ENCODE measurements at regions not wholly inside any gene's neighbourhood (a gene's known extent, or its start where the extent isn't known, plus 50 kb on each side); places are given as distances from the start of the nearest gene placed in this dataset.
"Not testable (repeated sequence)": the region's sequence is repeated elsewhere in the genome, so short reads cannot be mapped to it uniquely, and the experiment has no call there.

DNA sequence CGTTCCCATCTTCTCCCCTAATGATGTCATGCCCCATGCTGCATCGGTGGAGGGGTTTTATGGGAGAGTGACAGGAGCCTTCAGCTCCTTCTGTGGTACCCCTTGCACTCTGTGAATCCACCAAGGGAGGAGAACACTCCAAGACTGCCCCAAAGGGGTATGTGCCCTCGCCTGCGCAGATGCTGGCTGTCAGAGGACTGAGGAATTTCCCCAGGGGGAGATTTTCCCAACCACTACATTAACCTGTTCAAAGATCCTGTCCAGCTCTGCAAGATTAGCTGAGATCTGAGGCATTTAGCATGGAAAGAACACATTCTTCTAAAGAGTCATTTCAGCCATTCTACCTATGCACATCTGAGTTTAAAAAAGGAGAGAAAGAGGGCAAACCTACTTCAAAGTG is 143.2 kb upstream of the ITGA6 start:
- intact Hi-C loops (cut with micrococcal nuclease) = loop anchor here (5.0 kb wide), 1 partner anchor 178 kb away; no protein-coding TSS in a partner anchor

DNA sequence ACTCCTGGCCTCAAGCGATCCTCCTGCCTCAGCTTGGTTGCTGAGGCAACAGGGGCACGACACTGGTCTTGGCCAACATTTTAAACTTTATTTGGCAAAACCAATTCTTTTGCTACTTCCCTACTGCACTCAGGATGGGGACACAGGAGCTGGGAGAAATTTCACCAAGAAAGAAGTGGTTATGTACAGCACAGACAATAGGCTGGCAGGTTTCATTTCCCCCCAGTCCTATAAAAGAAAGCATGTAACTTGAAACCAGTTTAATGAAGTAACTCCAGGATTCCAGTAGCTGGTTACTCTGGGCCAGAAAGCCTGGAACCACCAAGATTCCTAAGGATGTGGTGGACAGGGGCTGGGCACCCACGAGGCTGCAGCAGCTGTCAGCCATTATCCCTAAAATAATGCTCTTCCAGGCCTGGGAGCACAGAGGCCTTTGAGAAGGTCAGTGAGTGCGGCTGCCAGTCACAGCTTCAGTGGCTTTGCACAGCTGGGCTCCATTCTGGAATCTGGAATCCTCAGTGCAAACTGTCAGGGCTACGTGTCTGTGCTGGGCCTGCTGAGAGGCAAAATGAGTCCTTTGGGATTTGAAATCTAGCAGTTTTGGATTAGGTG is 142.3 kb upstream of the ITGA6 start:
- intact Hi-C loops (cut with micrococcal nuclease) = no loop called here

DNA sequence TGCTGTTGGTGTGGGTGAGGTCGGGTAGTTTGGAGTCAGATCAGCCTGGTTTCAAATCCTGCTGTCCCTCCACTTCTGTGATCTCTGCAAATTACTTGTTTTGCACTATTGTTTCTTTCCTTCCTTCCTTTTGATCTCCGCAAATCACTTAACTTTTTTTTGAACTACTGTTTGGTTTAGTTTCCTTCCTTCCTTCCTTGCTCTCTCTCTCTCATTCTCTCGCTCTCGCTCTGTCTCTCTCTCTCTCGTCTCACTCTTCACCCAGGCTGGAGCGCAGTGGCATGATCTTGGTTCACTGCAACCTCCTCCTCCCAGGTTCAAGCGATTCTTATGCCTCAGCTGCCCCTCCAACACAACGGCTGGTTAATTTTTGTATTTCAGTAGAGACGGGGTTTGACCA is 141.6 kb upstream of the ITGA6 start:
- intact Hi-C loops (cut with micrococcal nuclease) = no loop called here

DNA sequence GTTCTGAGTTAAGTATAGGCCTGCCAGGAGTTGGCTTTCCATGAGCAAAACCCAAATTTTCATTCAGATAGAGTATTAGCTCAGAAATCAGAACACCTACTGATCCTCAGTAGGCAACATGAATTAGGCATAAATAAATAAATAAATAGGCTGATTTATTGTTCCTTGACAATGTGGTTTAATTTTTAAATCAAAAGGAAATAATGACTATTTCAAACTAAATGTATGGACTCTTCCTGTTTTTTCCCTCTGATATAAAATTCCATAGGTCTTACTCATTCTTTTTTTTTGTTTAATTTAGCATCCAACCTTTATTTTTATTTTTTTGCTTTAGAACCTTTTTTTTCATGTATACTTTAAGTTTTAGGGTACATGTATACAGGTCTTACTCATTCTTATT is 140.2 kb upstream of the ITGA6 start:
- intact Hi-C loops (cut with micrococcal nuclease) = no loop called here

DNA sequence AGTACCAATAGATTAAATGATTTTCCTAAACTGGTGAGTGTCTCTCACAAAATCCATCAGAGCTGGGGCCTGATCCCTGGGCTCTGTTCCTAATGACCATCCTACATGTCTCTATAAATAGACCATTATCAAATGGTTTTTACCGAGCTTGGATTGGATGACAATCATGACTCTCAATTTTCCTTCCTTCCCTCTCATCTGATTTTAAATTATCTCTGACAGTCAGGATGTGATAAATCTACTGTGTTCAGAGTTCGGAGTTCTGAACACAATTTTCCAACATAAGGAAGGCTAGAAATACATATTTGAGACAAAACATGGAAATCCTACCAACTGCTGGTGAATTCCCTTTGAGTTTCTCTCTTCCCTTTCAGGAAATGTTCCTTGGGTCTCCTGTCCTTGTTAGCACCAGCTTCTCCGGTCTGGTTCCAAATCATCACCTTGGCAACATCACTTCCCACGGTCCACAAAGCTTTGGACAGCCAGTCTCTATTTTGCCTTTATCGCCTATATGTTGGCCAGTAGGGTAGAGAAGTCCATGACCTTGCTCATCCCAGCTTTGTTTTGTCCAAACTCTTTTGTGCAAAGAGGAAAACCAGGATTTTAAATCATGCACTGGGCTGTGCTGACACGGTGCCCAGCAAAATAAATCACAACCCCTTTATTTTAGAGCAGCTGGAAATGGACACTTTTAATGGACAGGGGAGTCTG is 139.6 kb upstream of the ITGA6 start:
- intact Hi-C loops (cut with micrococcal nuclease) = no loop called here

DNA sequence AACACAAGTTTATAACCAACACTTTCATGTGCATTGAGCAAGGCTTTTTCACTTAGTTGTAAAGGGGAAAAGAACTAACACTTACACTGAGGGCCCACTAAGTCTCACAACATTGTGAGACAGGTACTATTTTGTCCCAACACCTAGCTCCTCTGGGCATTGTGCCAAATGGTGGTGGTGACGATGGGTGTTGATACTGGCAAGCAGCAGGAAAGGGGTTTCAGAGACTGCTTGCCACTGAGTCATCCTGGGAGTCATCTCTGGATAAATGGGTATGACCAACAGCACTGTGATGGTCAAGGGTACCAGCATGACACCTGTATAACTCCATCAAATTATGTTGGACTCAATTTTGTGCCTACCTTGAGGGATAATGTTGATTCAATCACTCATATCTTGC is 138.8 kb upstream of the ITGA6 start:
- intact Hi-C loops (cut with micrococcal nuclease) = no loop called here

DNA sequence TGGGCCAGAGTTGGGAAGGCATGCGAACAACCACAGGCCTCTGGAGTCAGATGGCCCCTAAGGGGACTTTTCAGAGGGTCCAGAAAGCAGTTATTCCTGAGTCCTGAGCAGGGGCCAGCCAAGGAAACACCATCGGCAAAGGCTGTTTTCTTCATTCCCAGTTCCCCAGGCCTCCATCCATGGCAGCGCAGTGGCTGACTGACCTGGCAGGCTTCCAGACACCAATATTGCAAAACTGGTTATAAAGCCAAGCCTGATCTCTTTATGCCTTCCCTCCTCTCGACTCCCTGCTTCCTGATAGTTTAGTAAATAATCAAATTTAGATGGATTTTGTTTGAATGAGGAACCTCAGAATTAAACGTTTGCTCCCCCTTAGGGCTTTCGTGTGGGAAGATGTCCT is 133.4 kb upstream of the ITGA6 start:
- intact Hi-C loops (cut with micrococcal nuclease) = no loop called here

DNA sequence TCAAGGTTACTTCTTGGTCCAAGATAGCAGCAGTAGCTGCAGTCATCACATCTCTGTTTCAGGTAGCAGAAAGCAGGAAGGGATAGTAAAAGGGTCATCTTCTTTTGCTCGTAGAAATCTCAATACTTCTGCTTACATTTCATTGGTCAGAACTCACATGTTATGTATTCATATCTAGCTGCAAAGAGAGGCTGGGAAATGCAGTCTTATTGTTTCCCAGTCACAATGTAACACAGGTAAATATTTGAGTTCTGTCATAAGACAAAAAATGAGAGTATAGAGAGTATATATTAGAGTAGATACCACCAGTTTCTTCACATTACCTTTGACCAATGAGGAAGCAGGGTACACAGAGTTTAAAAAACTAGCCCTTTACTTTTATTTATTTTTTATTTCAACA is 132.4 kb upstream of the ITGA6 start:
- intact Hi-C loops (cut with micrococcal nuclease) = no loop called here

DNA sequence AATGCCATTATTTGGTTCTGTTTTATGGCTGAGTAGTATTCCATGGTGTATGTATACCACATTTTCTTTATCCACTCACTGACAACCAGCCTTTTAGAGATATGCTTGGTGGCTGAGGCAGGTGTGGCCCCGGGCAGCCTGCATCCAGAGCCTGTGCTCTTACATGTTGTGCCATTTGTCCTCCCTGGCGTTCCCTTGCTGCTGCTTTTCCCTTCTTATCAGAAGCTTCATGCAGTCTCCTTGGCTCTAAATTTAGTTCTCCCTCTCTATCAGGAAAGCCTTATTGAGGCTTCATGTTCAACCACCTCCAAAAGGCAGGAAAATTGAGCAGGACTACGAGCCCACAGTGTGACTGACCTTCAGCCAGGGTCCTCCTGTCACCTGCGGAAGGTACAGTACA is 131.7 kb upstream of the ITGA6 start:
- intact Hi-C loops (cut with micrococcal nuclease) = no loop called here

DNA sequence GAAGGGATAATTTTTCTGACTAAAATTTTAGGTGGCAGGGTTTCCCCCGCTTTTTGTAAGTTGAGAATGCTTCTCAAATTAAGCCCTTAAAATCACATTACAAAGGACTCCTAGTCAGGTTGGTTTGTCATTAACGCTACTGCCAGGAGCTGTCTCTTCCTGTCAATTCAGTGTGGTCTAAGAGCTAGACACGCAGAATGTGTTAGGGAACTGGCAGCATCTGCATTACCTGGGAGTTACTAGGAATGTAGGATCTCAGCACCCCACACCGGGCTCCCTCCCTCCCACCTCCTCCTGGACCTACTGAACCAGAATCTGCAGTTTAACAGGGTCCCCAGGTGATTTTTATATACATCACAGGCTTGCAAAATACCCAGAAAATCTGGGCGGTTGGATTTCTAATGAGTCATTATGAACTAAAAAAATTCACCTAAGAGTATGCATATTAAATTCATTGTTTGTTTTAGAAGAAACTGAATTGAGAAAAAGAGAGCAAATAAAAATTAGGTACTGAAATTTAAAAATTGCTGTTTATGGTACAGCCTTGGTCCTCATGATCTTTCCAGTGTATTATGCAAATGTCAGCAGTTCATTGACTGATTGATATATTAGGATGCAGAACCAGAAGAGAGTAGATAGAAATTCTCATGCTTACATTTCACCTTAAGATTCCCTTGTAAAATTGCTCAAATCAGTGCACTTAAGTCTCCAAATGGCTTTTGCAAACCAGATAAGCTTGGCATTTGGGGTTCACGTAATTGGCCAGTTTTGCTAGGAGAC is 130.9 kb upstream of the ITGA6 start:
- intact Hi-C loops (cut with micrococcal nuclease) = no loop called here

DNA sequence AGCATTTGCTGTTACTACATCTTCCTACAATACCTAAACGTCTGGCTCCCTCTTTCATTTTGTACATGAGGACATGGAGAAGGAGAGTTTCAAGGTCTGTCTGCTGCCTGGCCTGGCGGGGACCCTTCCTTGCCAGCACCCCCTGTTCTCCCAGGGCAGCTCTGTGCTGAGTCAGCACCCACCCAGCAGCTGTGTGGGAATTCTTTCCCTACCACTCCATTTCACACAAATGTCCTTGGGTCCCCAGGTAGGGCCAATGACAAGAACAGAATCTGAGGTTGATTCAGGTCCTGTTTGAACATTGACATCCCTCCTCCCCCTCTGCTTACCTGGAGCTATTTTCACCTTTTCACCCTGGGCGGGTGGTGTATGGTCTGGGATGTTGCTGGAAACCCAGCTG is 129.9 kb upstream of the ITGA6 start:
- intact Hi-C loops (cut with micrococcal nuclease) = no loop called here

DNA sequence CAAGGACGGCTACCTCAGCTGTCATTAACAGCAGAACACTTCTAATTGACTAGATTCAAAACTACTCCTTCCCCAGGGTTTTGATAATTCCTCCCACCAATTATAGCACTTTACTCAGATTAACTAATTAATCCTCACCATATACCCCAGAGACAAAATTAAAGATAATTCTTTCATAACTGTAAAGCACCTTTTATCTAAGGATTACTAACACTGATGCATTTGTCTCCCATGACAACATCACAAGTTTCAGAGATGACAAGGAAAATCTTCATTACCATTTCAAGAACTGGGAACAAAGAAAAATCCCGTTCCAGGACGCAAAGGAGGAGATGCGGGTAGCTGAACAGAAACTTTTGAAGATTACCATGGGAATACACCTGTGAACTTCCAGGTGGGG is 129.4 kb upstream of the ITGA6 start:
- intact Hi-C loops (cut with micrococcal nuclease) = no loop called here

DNA sequence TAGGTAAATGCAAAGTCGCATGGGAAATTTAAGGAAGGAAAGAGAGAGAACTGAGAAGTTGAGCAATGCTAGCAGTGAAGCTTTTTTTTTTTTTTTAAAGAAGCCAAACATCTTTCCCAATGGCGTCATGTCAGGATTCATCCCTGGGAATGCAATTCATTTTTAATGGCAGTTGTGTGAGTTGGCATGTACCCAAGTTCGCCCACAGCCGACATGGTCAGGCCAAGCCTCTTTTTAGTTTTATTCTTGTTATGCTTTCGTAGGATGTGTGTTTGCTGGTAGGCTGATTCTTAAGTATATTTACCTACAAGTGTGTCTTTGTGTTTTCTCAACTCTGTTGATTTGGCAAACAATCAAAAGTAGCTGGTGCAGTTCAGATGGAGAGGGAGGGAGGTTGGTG is 127.6 kb upstream of the ITGA6 start:
- intact Hi-C loops (cut with micrococcal nuclease) = no loop called here

DNA sequence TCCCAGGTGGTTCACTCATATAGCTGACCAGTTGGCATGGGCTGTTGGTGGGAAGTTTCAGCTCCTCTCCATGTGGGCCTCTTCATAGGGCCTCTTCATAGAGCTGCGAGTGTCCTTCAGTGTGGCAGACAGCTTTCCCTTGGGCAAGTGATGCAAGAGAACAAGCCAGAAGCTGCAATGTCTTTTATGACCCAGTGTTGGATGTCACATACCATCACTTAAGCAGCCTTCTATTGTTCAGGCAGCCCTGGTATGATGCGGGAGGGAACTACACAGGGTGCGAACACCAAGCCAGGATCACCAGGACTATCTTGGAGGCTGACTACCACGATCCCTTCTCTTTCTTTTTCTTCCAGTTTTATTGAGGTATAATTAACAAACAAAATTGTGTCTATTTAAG is 126.5 kb upstream of the ITGA6 start:
- intact Hi-C loops (cut with micrococcal nuclease) = no loop called here

DNA sequence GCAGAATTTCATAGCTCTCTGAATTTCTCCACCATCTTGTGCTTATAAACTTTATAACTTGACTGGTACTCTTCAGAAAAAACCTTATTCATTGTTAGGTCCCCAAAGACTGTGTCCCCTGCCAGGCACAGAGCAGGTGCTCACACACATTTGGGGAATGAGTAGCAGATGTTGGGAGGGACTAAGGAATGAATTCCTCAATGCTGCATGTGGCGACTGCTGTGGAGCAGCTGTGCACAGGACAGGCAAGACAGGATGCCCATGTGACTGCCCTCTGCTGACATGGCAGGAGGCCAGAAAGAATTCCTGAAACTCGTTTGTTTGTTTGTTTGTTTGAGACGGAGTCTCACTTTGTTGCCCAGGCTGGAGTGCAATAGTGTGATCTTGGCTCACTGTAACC is 122.3 kb upstream of the ITGA6 start:
- intact Hi-C loops (cut with micrococcal nuclease) = no loop called here

DNA sequence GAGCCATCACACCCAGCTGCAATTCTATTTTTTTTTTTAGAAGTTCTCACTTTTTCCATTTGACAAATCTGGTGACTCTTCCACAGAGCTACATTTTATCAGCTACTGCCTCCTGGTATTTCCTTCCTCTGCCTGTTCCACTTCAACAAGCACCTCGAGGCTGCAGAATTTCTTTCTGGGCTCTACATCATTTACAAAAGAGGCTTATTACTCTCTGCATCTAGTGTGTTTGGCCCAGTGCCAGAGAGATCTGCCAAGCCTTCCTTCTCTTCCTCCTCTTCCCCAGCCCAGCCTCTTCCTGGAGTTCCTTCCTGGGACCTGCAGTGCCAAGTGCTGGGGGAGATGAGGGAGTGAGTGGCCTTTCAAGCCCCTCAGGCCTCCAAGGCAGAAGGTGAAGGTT is 119.6 kb upstream of the ITGA6 start:
- intact Hi-C loops (cut with micrococcal nuclease) = no loop called here

DNA sequence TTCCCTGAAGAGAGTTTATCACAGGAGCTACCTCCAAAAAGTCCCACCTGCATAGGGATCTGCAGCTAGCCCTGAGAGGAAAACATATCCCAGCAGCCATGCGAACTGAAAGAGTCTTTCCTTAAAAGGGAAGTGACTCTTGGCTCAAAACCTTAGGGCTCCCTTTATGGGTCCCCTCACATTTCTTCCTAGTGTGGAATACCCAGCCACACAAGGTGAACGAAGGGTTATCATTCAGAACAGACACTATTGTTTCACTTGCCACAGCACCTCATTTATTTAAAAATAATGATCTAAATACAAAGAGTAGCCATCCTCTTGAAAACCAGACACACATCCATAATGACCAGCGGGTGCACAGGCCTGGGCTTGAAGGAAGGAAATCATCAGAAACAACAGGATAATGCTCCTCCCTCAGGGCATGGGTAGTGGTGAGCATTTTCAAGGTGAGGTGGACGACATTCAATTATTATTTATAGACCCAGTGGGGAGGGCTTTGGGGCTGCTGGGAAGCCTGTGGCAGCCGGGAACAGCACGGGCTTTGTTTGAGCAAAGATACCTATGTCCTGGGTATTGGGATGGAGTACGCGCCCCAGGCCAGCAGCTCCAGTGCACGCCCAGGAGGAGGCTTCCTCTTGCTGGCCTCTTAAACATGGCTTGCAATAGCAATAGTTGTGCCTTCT is 119.0 kb upstream of the ITGA6 start:
- intact Hi-C loops (cut with micrococcal nuclease) = no loop called here

DNA sequence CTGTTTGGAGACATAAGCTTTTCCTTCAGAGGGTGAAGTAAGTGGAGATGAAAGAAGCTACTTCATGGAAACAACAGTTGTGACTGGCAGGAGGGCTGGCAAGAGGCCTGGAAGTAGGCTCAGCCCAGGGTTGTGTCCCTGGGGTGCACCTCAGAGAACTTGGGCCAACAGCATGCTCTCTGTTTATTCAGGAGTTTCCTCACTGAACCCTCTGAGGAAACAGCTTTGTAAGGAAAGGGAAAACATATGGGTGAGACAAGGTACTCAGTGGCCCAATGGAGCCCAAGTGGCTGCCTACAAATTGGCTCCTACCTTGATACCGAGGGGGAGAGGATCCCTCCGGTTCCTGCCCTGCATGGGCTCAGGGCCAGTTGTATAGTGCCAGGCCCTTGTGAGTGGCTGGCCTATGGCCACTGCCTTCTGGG is 115.5 kb upstream of the ITGA6 start:
- intact Hi-C loops (cut with micrococcal nuclease) = no loop called here

DNA sequence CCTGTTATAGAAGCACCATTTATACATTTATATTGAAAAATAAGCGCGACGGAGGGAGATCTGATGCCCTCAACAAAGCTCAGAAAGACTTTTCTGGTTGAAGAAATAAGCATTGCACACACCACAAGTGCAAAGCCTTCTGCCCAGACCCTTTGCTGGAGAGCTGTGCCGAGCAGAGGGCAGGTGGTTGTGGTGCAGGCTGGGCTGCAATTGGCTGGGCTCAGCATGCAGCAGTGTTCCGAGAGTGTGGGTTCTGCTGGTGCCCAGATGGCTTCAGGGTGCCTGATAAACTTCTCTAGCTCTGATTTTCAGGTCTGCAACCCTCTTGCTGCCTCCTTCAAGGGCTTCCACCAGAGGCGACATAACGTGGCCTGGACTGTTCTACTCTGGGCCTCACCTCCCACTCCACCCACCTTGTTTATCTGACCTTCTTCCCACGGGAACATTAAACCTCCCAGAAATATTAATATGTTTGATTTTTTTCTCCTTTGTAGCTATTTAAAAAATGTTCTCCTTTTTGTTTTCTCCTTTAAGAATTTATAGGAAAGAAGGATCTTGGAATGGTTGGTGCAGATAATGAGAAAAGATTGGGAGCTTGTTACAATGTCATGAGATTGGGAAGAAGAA is 113.6 kb upstream of the ITGA6 start:
- intact Hi-C loops (cut with micrococcal nuclease) = no loop called here

DNA sequence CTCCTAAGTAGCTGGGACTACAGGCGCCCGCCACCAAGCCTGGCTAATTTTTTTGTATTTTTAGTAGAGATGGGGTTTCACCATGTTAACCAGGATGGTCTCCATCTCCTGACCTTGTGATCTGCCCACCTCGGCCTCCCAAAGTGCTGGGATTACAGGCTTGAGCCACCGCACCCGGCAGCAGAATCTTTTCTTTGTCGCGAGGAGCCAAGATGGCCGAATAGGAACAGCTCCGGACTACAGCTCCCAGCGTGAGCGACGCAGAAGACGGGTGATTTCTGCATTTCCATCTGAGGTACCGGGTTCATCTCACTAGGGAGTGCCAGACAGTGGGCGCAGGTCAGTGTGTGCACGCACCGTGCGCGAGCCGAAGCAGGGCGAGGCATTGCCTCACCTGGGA is 112.3 kb upstream of the ITGA6 start:
- intact Hi-C loops (cut with micrococcal nuclease) = not testable (repeated sequence)

DNA sequence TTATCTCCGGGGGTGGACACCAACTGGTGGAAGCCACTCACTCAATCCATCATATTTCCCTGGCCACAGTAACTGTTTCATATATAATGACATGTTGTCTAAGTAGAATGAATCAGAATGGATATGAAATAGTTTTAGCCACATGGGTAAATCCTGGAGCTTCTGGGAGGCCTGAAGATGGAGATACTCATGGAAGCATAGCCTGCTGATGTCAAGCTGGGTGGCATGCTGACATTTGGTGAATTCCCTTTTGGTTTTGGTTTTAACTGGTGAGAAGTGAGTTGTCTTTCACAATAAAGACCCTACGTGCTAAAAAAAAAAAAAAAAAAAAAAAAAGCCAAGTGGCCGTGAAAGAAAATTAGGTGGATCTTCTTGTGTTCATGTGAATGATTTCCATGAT is 105.3 kb upstream of the ITGA6 start:
- intact Hi-C loops (cut with micrococcal nuclease) = no loop called here

DNA sequence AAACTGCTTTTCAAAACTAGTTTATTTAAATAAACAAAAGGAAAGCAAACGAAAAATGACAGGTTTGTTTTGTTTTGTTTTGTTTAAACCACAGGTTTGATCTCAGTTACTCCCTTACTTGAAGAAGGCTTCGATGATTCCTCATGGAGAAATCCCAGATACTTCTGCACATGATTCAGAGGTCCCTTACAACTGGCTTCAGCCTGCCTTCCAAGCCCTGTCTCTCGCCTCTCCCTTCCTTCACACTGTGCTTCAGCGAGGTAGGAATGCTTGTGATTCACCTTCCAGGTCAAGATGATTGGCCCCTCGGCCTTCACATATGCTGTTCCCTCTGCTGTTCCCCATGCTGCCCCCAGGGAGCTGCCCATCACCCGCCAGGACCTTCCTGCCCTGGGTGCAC is 104.1 kb upstream of the ITGA6 start:
- intact Hi-C loops (cut with micrococcal nuclease) = no loop called here
